ENCODE measurements at regions not wholly inside any gene's neighbourhood (a gene's known extent, or its start where the extent isn't known, plus 50 kb on each side); places are given as distances from the start of the nearest gene placed in this dataset.

- DNase-seq (ENCODE audit: low read depth in 4 of 4, low spot score in 3 of 4), result no peak
Measured at GRCh38 chr13:50401721-50402465, 386.6 kb downstream of the KCNRG start.

GRCh38 chr13:50403311-50403710, 388.1 kb downstream of the KCNRG start:
- no peak for DNase-seq (ENCODE audit: low read depth in 4 of 4, low spot score in 3 of 4)

- no peak for DNase-seq (ENCODE audit: low read depth in 4 of 4, low spot score in 3 of 4)
Measured at GRCh38 chr13:50404116-50404515, 388.9 kb downstream of the KCNRG start.

GRCh38 chr13:50404769-50405168, 389.5 kb downstream of the KCNRG start:
- DNase-seq (ENCODE audit: low read depth in 4 of 4, low spot score in 3 of 4), result no peak

GRCh38 chr13:50406831-50407230, 391.6 kb downstream of the KCNRG start:
- DNase-seq (ENCODE audit: low read depth in 4 of 4, low spot score in 3 of 4), result no peak

GRCh38 chr13:50408068-50408467, 392.8 kb downstream of the KCNRG start:
- DNase-seq (ENCODE audit: low read depth in 4 of 4, low spot score in 3 of 4), result no peak

- no peak for DNase-seq (ENCODE audit: low read depth in 4 of 4, low spot score in 3 of 4)
Measured at GRCh38 chr13:50409220-50409619, 394.0 kb downstream of the KCNRG start.

- no peak for DNase-seq (ENCODE audit: low read depth in 4 of 4, low spot score in 3 of 4)
Measured at GRCh38 chr13:50410921-50411746, 395.9 kb downstream of the KCNRG start.

GRCh38 chr13:50412046-50412617, 396.9 kb downstream of the KCNRG start:
- no peak for DNase-seq (ENCODE audit: low read depth in 4 of 4, low spot score in 3 of 4)

GRCh38 chr13:50414640-50415039, 399.4 kb downstream of the KCNRG start:
- no peak for DNase-seq (ENCODE audit: low read depth in 4 of 4, low spot score in 3 of 4)

GRCh38 chr13:50415428-50415827, 400.2 kb downstream of the KCNRG start:
- DNase-seq (ENCODE audit: low read depth in 4 of 4, low spot score in 3 of 4), result no peak

- no peak for DNase-seq (ENCODE audit: low read depth in 4 of 4, low spot score in 3 of 4)
Measured at GRCh38 chr13:50417597-50417996, 402.4 kb downstream of the KCNRG start.

- DNase-seq (ENCODE audit: low read depth in 4 of 4, low spot score in 3 of 4), result no peak
Measured at GRCh38 chr13:50419331-50419865, 404.2 kb downstream of the KCNRG start.

GRCh38 chr13:50419896-50420295, 404.7 kb downstream of the KCNRG start:
- no peak for DNase-seq (ENCODE audit: low read depth in 4 of 4, low spot score in 3 of 4)

GRCh38 chr13:50420718-50421472, 405.7 kb downstream of the KCNRG start:
- DNase-seq (ENCODE audit: low read depth in 4 of 4, low spot score in 3 of 4), result no peak

GRCh38 chr13:50421473-50422130, 406.4 kb downstream of the KCNRG start:
- no peak for DNase-seq (ENCODE audit: low read depth in 4 of 4, low spot score in 3 of 4)

- no peak for DNase-seq (ENCODE audit: low read depth in 4 of 4, low spot score in 3 of 4)
Measured at GRCh38 chr13:50422181-50423148, 407.2 kb downstream of the KCNRG start.

GRCh38 chr13:50424993-50425392, 409.7 kb downstream of the KCNRG start:
- DNase-seq (ENCODE audit: low read depth in 4 of 4, low spot score in 3 of 4), result no peak

GRCh38 chr13:50425772-50426171, 410.5 kb downstream of the KCNRG start:
- DNase-seq (ENCODE audit: low read depth in 4 of 4, low spot score in 3 of 4), result no peak
